Aorta (tissue), 5 donors: ENCODE measurements at regions not wholly inside any gene's neighbourhood (a gene's known extent, or its start where the extent isn't known, plus 50 kb on each side); places are given as distances from the start of the nearest gene placed in this dataset.

Experiments
- ATAC-seq: fragments of 200-7000 bp; cut with Tn5 transposase; one replicate; pipeline ENCODE4 v1.9.1; 2022; ENCODE audit warnings: moderate library complexity; ENCODE audit not compliant: low FRiP score
- DNase-seq, 2 donors: peaks; one replicate each; pipeline ENCODE4 v3.0.0-alpha.2; 2020
- H3K27ac ChIP-seq, 2 donors: one replicate each; pipeline ENCODE4 v1.5.1; 2013; ENCODE audit warnings: low read length in 2 of 2, mild to moderate bottlenecking in 2 of 2, moderate library complexity in 2 of 2, control low read depth in 1 of 2, inconsistent platforms in 1 of 2, low read depth in 1 of 2
- H3K27me3 ChIP-seq, 2 donors: one replicate each; pipeline ENCODE4 v1.6.1; 2013; ENCODE audit warnings: control low read depth in 1 of 2, low read length in 1 of 2, mild to moderate bottlenecking in 1 of 2, moderate library complexity in 1 of 2; ENCODE audit not compliant: insufficient read depth in 2 of 2, control insufficient read depth in 1 of 2
- H3K36me3 ChIP-seq, 2 donors: one replicate each; pipeline ENCODE4 v1.6.1; 2013; ENCODE audit warnings: control low read depth in 1 of 2, low read length in 1 of 2, mild to moderate bottlenecking in 1 of 2; ENCODE audit not compliant: insufficient read depth in 2 of 2, control insufficient read depth in 1 of 2
- H3K4me1 ChIP-seq, 2 donors: one replicate each; pipeline ENCODE4 v1.6.1; 2013; ENCODE audit warnings: low read length in 2 of 2, control low read depth in 1 of 2, mild to moderate bottlenecking in 1 of 2, moderate library complexity in 1 of 2; ENCODE audit not compliant: insufficient read depth in 2 of 2, control insufficient read depth in 1 of 2
- H3K4me3 ChIP-seq, 2 donors: one replicate each; pipeline ENCODE4 v1.5.1; 2013; ENCODE audit warnings: low read length in 2 of 2, control low read depth in 1 of 2, mild to moderate bottlenecking in 1 of 2
- H3K9me3 ChIP-seq: one replicate; pipeline ENCODE4 v1.6.1; 2013; ENCODE audit warnings: mild to moderate bottlenecking, low read length; ENCODE audit not compliant: control insufficient read depth
- WGBS, 2 donors: extraction: QIAGEN DNeasy Blood & Tissue Kit; methylation state at CpG; one replicate each; pipeline ENCODE4 v1.1.7; 2013; 5-methylcytosine and 5-hydroxymethylcytosine counted together
- intact Hi-C, 2 donors: fragments of 100-400 bp; cut with DNase I; formaldehyde crosslinking; loops; one replicate each; pipeline versions ENCODE4 v1.14.2 to v1.15.0; 2022
- donor health status: healthy with polysubstance abuse.
- donor health status: Bipolar disorder and iron deficiency.
- donor health status: DM: no; HTN: no; CAD: no.
- donor health status: DM: no; HTN: no; CAD: no.
- donor health status: DM: yes; HTN: yes; CAD: no.

GRCh38 chr7:69177941-69178494 lies 420.3 kb upstream of the AUTS2 start:
- ATAC-seq (no peak), DNase-seq (no peak)
- H3K9me3 ChIP-seq: no peaks in the 10 kb centered on the region
- 14 to 23% methylated on average over 9 of the region's 9 CpGs for WGBS, 2 donors
- no peaks in the 10 kb centered on the region for H3K4me1 ChIP-seq
- H3K4me3 ChIP-seq: no peak overlapping the region
- intact Hi-C loops: no loop called here
- no peak overlapping the region for H3K27ac ChIP-seq
- no peaks in the 10 kb centered on the region for H3K27me3 ChIP-seq
- H3K36me3 ChIP-seq: no peaks in the 10 kb centered on the region

GRCh38 chr7:69180662-69181061 lies 417.6 kb upstream of the AUTS2 start:
- Histone ChIP-seq H3K4me1 (peaks cover 2 to 3% of the 10 kb centered on the region in 2 donors), H3K27me3 (no peaks in the 10 kb centered on the region), H3K27ac (no peak overlapping the region), H3K4me3 (no peak overlapping the region), H3K36me3 (no peaks in the 10 kb centered on the region), H3K9me3 (no peaks in the 10 kb centered on the region)
- ATAC-seq (no peak), DNase-seq (no peak)
- intact Hi-C loops: no loop called here
- whole genome bisulfite sequencing, 2 donors: 67 to 95% methylated on average over 1 of the region's 1 CpG

- WGBS, 2 donors: 87 to 91% methylated on average over 6 of the region's 6 CpGs
- ATAC-seq (no peak), DNase-seq (no peak)
- Histone ChIP-seq H3K9me3 (peaks cover 2% of the 10 kb centered on the region), H3K4me1 (peaks cover 2 to 3% of the 10 kb centered on the region in 2 donors), H3K27ac (no peak overlapping the region), H3K36me3 (no peaks in the 10 kb centered on the region), H3K4me3 (no peak overlapping the region), H3K27me3 (no peaks in the 10 kb centered on the region)
- intact Hi-C loops: no loop called here
Measured at GRCh38 chr7:69182596-69183467, 415.4 kb upstream of the AUTS2 start.

GRCh38 chr7:69184339-69184738 lies 413.9 kb upstream of the AUTS2 start:
- peaks cover 2% of the 10 kb centered on the region for H3K9me3 ChIP-seq
- DNase-seq: no peak
- H3K27ac ChIP-seq: no peak overlapping the region
- intact Hi-C loops: no loop called here
- H3K36me3 ChIP-seq: no peaks in the 10 kb centered on the region
- peaks cover 2 to 3% of the 10 kb centered on the region in 2 donors for H3K4me1 ChIP-seq
- 4 to 6% methylated on average over 5 of the region's 5 CpGs for WGBS, 2 donors
- no peaks in the 10 kb centered on the region for H3K27me3 ChIP-seq
- no peak overlapping the region for H3K4me3 ChIP-seq
- ATAC-seq: no peak

GRCh38 chr7:69185170-69185569 lies 413.1 kb upstream of the AUTS2 start:
- intact Hi-C loops: no loop called here
- Histone ChIP-seq H3K4me3 (no peak overlapping the region), H3K27ac (no peak overlapping the region), H3K9me3 (peaks cover 2% of the 10 kb centered on the region), H3K36me3 (no peaks in the 10 kb centered on the region), H3K4me1 (peaks cover 2 to 3% of the 10 kb centered on the region in 2 donors), H3K27me3 (no peaks in the 10 kb centered on the region)
- WGBS, 2 donors: 96 to 97% methylated on average over 5 of the region's 5 CpGs
- DNase-seq: no peak
- ATAC-seq: no peak

- WGBS, 2 donors: 92 to 95% methylated on average over 5 of the region's 5 CpGs
- ATAC-seq (no peak), DNase-seq (no peak)
- Histone ChIP-seq H3K27me3 (no peaks in the 10 kb centered on the region), H3K4me3 (no peak overlapping the region), H3K27ac (no peak overlapping the region), H3K9me3 (peaks cover 2% of the 10 kb centered on the region), H3K4me1 (peaks cover 2 to 3% of the 10 kb centered on the region in 2 donors), H3K36me3 (no peaks in the 10 kb centered on the region)
- intact Hi-C loops: no loop called here
Measured at GRCh38 chr7:69186974-69187373, 411.3 kb upstream of the AUTS2 start.

GRCh38 chr7:69187824-69188333 lies 410.4 kb upstream of the AUTS2 start:
- Histone ChIP-seq H3K4me3 (no peak overlapping the region), H3K27me3 (no peaks in the 10 kb centered on the region), H3K27ac (no peak overlapping the region), H3K4me1 (peaks cover 2 to 3% of the 10 kb centered on the region in 2 donors), H3K36me3 (no peaks in the 10 kb centered on the region), H3K9me3 (peaks cover 2% of the 10 kb centered on the region)
- 89 to 91% methylated on average over 5 of the region's 5 CpGs for WGBS, 2 donors
- DNase-seq: no peak
- intact Hi-C loops: no loop called here
- ATAC-seq: no peak

- H3K36me3 ChIP-seq: no peaks in the 10 kb centered on the region
- intact Hi-C loops: no loop called here
- 89 to 97% methylated on average over 3 of the region's 3 CpGs for WGBS, 2 donors
- DNase-seq (no peak), ATAC-seq (no peak)
- H3K4me3 ChIP-seq: no peak overlapping the region
- peaks cover 2% of the 10 kb centered on the region for H3K9me3 ChIP-seq
- no peaks in the 10 kb centered on the region for H3K4me1 ChIP-seq
- no peaks in the 10 kb centered on the region for H3K27me3 ChIP-seq
- H3K27ac ChIP-seq: no peak overlapping the region
Measured at GRCh38 chr7:69189406-69189805, 408.9 kb upstream of the AUTS2 start.

GRCh38 chr7:69190025-69190424 lies 408.2 kb upstream of the AUTS2 start:
- no peaks in the 10 kb centered on the region for H3K36me3 ChIP-seq
- no peak overlapping the region for H3K27ac ChIP-seq
- H3K27me3 ChIP-seq: no peaks in the 10 kb centered on the region
- DNase-seq (no peak), ATAC-seq (no peak)
- H3K9me3 ChIP-seq: peaks cover 2% of the 10 kb centered on the region
- H3K4me1 ChIP-seq: no peaks in the 10 kb centered on the region
- intact Hi-C loops: no loop called here
- H3K4me3 ChIP-seq: no peak overlapping the region
- 88 to 93% methylated on average over 5 of the region's 5 CpGs for WGBS, 2 donors
